Left ventricle myocardium inferior (tissue), 1 donor: ENCODE measurements at regions not wholly inside any gene's neighbourhood (a gene's known extent, or its start where the extent isn't known, plus 50 kb on each side); places are given as distances from the start of the nearest gene placed in this dataset.

Experiments used
- DNase-seq: peaks from one replicate; pipeline ENCODE4 v3.0.0-alpha.2; 2020
- H3K27ac ChIP-seq: fragments of 200-600 bp; replicated peaks from 2 replicates; pipeline ENCODE4 v1.8.0; 2021
- H3K27me3 ChIP-seq: fragments of 200-600 bp; 2 replicates; pipeline ENCODE4 v1.8.0; 2021; ENCODE audit warnings: low read depth
- H3K36me3 ChIP-seq: fragments of 200-600 bp; 2 replicates; pipeline ENCODE4 v1.8.0; 2021
- H3K4me1 ChIP-seq: fragments of 200-600 bp; 2 replicates; pipeline ENCODE4 v1.8.0; 2021
- H3K4me3 ChIP-seq: fragments of 200-600 bp; 2 replicates; pipeline ENCODE4 v1.8.0; 2021; ENCODE audit warnings: mild to moderate bottlenecking, moderate library complexity
- H3K9me3 ChIP-seq: fragments of 200-600 bp; replicated peaks from 2 replicates; pipeline ENCODE4 v1.8.0; 2021
- CTCF ChIP-seq: fragments of 200-600 bp; IDR thresholded peaks from 2 replicates; pipeline ENCODE4 v1.8.0; 2021; ENCODE audit warnings: antibody characterized with exemption, mild to moderate bottlenecking, borderline replicate concordance
- intact Hi-C: fragments of 100-400 bp; cut with micrococcal nuclease; formaldehyde crosslinking; loops from one replicate; pipeline ENCODE4 v1.11.0; 2022
- donor health status: DM: no; HTN: yes; CAD: no; lungs with severe emphysema.

GRCh38 chr5:66527478-66528035 is 68.6 kb upstream of the MAST4 start:
- intact Hi-C loops, result no loop called here
- Histone ChIP-seq H3K9me3 (no peaks in the 10 kb centered on the region), H3K36me3 (no peaks in the 10 kb centered on the region), H3K4me3 (no peak overlapping the region), H3K4me1 (no peaks in the 10 kb centered on the region), H3K27me3 (no peaks in the 10 kb centered on the region), H3K27ac (no peak overlapping the region)
- TF ChIP-seq CTCF, result no peak
- no peak for DNase-seq

- no peak overlapping the region for H3K27ac ChIP-seq
- DNase-seq, result no peak
- TF ChIP-seq CTCF, result no peak
- no peaks in the 10 kb centered on the region for H3K27me3 ChIP-seq
- no peaks in the 10 kb centered on the region for H3K9me3 ChIP-seq
- intact Hi-C loops, result no loop called here
- no peaks in the 10 kb centered on the region for H3K4me1 ChIP-seq
- no peak overlapping the region for H3K4me3 ChIP-seq
- no peaks in the 10 kb centered on the region for H3K36me3 ChIP-seq
These were observed 67.0 kb upstream of the MAST4 start for GRCh38 chr5:66529182-66529581.

DNA sequence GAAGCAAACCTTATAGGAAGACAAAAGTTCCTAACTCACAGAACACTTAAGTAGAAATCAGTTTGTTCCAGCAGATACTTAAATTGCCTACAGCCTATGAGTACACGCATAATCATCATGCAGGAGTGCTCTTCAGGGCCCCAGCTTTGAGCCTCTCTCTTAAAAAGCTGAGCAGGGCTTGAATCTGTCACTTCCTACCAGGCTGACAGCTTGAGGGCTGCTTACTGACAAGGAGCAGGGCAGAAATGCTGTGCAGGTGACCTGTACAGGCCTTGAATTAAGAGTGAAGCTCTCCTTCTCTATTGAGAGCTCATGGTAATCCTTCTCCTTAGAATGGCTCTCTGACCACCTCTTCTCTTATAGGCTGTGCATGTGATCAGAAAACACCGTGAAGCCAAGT is 66.5 kb upstream of the MAST4 start:
- no peak for TF ChIP-seq CTCF
- no peak overlapping the region for H3K27ac ChIP-seq
- no peaks in the 10 kb centered on the region for H3K36me3 ChIP-seq
- H3K4me1 ChIP-seq, result no peaks in the 10 kb centered on the region
- no peak for DNase-seq
- no peak overlapping the region for H3K4me3 ChIP-seq
- intact Hi-C loops, result no loop called here
- no peaks in the 10 kb centered on the region for H3K27me3 ChIP-seq
- H3K9me3 ChIP-seq, result no peaks in the 10 kb centered on the region

- H3K9me3 ChIP-seq, result no peaks in the 10 kb centered on the region
- H3K4me1 ChIP-seq, result no peaks in the 10 kb centered on the region
- no peaks in the 10 kb centered on the region for H3K36me3 ChIP-seq
- no peak for DNase-seq
- intact Hi-C loops, result no loop called here
- H3K4me3 ChIP-seq, result no peak overlapping the region
- no peak overlapping the region for H3K27ac ChIP-seq
- TF ChIP-seq CTCF, result no peak
- H3K27me3 ChIP-seq, result no peaks in the 10 kb centered on the region
These were observed 58.1 kb upstream of the MAST4 start for GRCh38 chr5:66538126-66538525.

- no peak overlapping the region for H3K27ac ChIP-seq
- TF ChIP-seq CTCF, result no peak
- no peaks in the 10 kb centered on the region for H3K36me3 ChIP-seq
- no peaks in the 10 kb centered on the region for H3K4me1 ChIP-seq
- no peaks in the 10 kb centered on the region for H3K9me3 ChIP-seq
- no peaks in the 10 kb centered on the region for H3K27me3 ChIP-seq
- DNase-seq, result no peak
- H3K4me3 ChIP-seq, result no peak overlapping the region
- intact Hi-C loops, result no loop called here
These were observed 57.7 kb upstream of the MAST4 start for GRCh38 chr5:66538531-66538930.

GRCh38 chr5:66540078-66540477 is 56.1 kb upstream of the MAST4 start:
- intact Hi-C loops, result no loop called here
- Histone ChIP-seq H3K27ac (no peak overlapping the region), H3K9me3 (no peaks in the 10 kb centered on the region), H3K4me1 (no peaks in the 10 kb centered on the region), H3K4me3 (no peak overlapping the region), H3K27me3 (no peaks in the 10 kb centered on the region), H3K36me3 (no peaks in the 10 kb centered on the region)
- DNase-seq, result no peak
- no peak for TF ChIP-seq CTCF
